ENCODE measurements at regions not wholly inside any gene's neighbourhood (a gene's known extent, or its start where the extent isn't known, plus 50 kb on each side); places are given as distances from the start of the nearest gene placed in this dataset.

- Histone ChIP-seq H3K9me1 (ENCODE audit: control insufficient read depth, extremely low read depth, insufficient read depth, low read length) (no peaks in the 10 kb centered on the region), H3K4me1 (ENCODE audit: control insufficient read depth, extremely low read depth, insufficient read depth, low read length) (peaks cover 20% of the 10 kb centered on the region), H3K9me3 (ENCODE audit: control insufficient read depth, low read depth, low read length) (no peaks in the 10 kb centered on the region), H3K36me3 (ENCODE audit: control insufficient read depth in 2 of 2, extremely low read depth in 1 of 2, insufficient read depth in 2 of 2, low read length in 2 of 2) (no peaks in the 10 kb centered on the region), H4K20me1 (ENCODE audit: control insufficient read depth, extremely low read depth, insufficient read depth, low read length) (no peaks in the 10 kb centered on the region), H3K27ac (ENCODE audit: control insufficient read depth, insufficient read depth, low read length) (no peak overlapping the region), H3K79me2 (ENCODE audit: control insufficient read depth, insufficient read depth, low read length) (no peaks in the 10 kb centered on the region), H3K4me3 (ENCODE audit: control insufficient read depth in 2 of 3, extremely low read depth in 1 of 3, insufficient read depth in 2 of 3, low read depth in 1 of 3, low read length in 3 of 3) (no peak overlapping the region), H3K27me3 (ENCODE audit: control insufficient read depth, extremely low read depth, insufficient read depth, low read length) (no peaks in the 10 kb centered on the region), H2AFZ (ENCODE audit: control insufficient read depth, low read length) (no peak overlapping the region), H3K9ac (ENCODE audit: control insufficient read depth, extremely low read depth, insufficient read depth, low read length) (no peak overlapping the region), H3K4me2 (ENCODE audit: control insufficient read depth, extremely low read depth, insufficient read depth, low read depth, low read length) (no peak overlapping the region)
- dilution Hi-C loops (cut with MboI; ENCODE audit: extremely low pct_ligation_motif_present, low sequenced_read_pairs): no loop called here
- TF ChIP-seq CTCF (optimal IDR thresholded peaks at IDR 0.05 in 1 of 3, IDR thresholded peaks at IDR 0.05 in 1 of 3, conservative IDR thresholded peaks at IDR 0.05 in 1 of 3; ENCODE audit: extremely low read depth in 1 of 3, insufficient read depth in 2 of 3, low read length in 3 of 3): no peak
- TF ChIP-seq EZH2 (IDR thresholded peaks at IDR 0.05; ENCODE audit: low read length): no peak
- no peak for FAIRE-seq
- DNase-seq (ENCODE audit: low read depth, low spot score): no peak
These were observed 84.4 kb upstream of the STMND1 start for GRCh38 chr6:17017416-17017815.

GRCh38 chr6:17015551-17016381 lies 86.1 kb upstream of the STMND1 start:
- H3K9me1 ChIP-seq (ENCODE audit: control insufficient read depth, extremely low read depth, insufficient read depth, low read length): no peaks in the 10 kb centered on the region
- H3K79me2 ChIP-seq (ENCODE audit: control insufficient read depth, insufficient read depth, low read length): no peaks in the 10 kb centered on the region
- peak overlapping the region; percentile 73 for H2AFZ ChIP-seq (ENCODE audit: control insufficient read depth, low read length)
- H3K27me3 ChIP-seq (ENCODE audit: control insufficient read depth, extremely low read depth, insufficient read depth, low read length): no peaks in the 10 kb centered on the region
- dilution Hi-C loops (cut with MboI; ENCODE audit: extremely low pct_ligation_motif_present, low sequenced_read_pairs): no loop called here
- no peak overlapping the region for H3K9ac ChIP-seq (ENCODE audit: control insufficient read depth, extremely low read depth, insufficient read depth, low read length)
- H3K9me3 ChIP-seq (ENCODE audit: control insufficient read depth, low read depth, low read length): no peaks in the 10 kb centered on the region
- FAIRE-seq: no peak
- peak overlapping the region in 1 of 3 experiments; percentile 8 for H3K4me3 ChIP-seq (ENCODE audit: control insufficient read depth in 2 of 3, extremely low read depth in 1 of 3, insufficient read depth in 2 of 3, low read depth in 1 of 3, low read length in 3 of 3)
- no peak for DNase-seq (ENCODE audit: low read depth, low spot score)
- no peak for TF ChIP-seq EZH2 (IDR thresholded peaks at IDR 0.05; ENCODE audit: low read length)
- no peak for TF ChIP-seq CTCF (optimal IDR thresholded peaks at IDR 0.05 in 1 of 3, IDR thresholded peaks at IDR 0.05 in 1 of 3, conservative IDR thresholded peaks at IDR 0.05 in 1 of 3; ENCODE audit: extremely low read depth in 1 of 3, insufficient read depth in 2 of 3, low read length in 3 of 3)
- peaks cover 20% of the 10 kb centered on the region for H3K4me1 ChIP-seq (ENCODE audit: control insufficient read depth, extremely low read depth, insufficient read depth, low read length)
- no peak overlapping the region for H3K27ac ChIP-seq (ENCODE audit: control insufficient read depth, insufficient read depth, low read length)
- peak overlapping the region; percentile 34 for H3K4me2 ChIP-seq (ENCODE audit: control insufficient read depth, extremely low read depth, insufficient read depth, low read depth, low read length)
- no peaks in the 10 kb centered on the region for H3K36me3 ChIP-seq (ENCODE audit: control insufficient read depth in 2 of 2, extremely low read depth in 1 of 2, insufficient read depth in 2 of 2, low read length in 2 of 2)
- no peaks in the 10 kb centered on the region for H4K20me1 ChIP-seq (ENCODE audit: control insufficient read depth, extremely low read depth, insufficient read depth, low read length)
